ENCODE measurements at regions not wholly inside any gene's neighbourhood (a gene's known extent, or its start where the extent isn't known, plus 50 kb on each side); places are given as distances from the start of the nearest gene placed in this dataset.

DNA sequence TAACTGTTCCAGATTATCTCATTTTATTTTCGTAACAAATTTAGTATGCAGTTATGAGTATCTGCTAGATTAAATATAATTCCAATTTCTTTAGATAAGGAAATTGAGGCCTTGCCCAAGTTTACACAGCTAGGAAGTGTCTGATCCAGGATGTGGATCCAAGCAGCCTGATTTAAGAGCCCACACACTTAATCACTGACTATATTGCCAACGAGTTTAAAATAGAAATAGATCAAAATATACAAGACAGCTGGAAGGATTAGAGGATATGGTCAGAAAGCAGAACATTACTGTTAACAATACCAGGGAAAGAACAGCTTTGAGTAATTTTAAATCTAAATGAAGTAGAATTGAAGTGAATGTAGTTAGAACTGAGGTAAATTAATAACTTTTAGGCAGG is 215.2 kb downstream of the C3orf38 start:
- TF ChIP-seq, protein P1, sequence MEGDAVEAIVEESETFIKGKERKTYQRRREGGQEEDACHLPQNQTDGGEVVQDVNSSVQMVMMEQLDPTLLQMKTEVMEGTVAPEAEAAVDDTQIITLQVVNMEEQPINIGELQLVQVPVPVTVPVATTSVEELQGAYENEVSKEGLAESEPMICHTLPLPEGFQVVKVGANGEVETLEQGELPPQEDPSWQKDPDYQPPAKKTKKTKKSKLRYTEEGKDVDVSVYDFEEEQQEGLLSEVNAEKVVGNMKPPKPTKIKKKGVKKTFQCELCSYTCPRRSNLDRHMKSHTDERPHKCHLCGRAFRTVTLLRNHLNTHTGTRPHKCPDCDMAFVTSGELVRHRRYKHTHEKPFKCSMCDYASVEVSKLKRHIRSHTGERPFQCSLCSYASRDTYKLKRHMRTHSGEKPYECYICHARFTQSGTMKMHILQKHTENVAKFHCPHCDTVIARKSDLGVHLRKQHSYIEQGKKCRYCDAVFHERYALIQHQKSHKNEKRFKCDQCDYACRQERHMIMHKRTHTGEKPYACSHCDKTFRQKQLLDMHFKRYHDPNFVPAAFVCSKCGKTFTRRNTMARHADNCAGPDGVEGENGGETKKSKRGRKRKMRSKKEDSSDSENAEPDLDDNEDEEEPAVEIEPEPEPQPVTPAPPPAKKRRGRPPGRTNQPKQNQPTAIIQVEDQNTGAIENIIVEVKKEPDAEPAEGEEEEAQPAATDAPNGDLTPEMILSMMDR (IDR thresholded peaks at IDR 0.05): no peak
- H3K27me3 ChIP-seq: no peaks in the 10 kb centered on the region
- H3K9me3 ChIP-seq: peaks cover 0 to 44% (median 2%) of the 10 kb centered on the region in 11 donors
- 20 to 33% methylated on average over 2 of the region's 2 CpGs for WGBS, 2 donors
- no peaks in the 10 kb centered on the region for H3K36me3 ChIP-seq
- no peaks in the 10 kb centered on the region for H3K4me1 ChIP-seq
- no peak overlapping the region for H3K27ac ChIP-seq
- no peak overlapping the region for H3K4me3 ChIP-seq
- intact Hi-C loops (cut with DNase I): no loop called here
- ATAC-seq (peak in 1 of 8 donors; percentile 33), DNase-seq (no peak)

DNA sequence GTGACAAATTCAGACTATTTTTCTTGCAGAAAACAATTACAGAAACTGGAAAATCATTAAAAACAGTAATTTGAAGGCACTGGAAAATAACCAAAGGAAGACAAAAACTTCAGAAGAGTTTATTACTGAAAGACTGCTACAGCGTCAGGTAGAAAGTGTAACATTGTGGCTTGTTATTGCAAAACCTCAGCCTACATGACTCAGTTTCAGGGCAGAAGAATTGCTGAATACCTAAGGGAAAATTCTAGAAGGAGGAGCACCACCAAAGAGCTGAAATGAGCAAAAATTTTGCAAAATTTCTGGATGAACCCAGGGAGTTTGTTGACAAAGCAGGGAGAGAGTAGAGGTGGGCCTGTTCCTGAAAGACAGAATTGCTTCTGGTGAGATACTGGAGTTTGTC is 219.6 kb downstream of the C3orf38 start:
- Histone ChIP-seq H3K27ac (no peak overlapping the region), H3K27me3 (no peaks in the 10 kb centered on the region), H3K4me1 (no peaks in the 10 kb centered on the region), H3K4me3 (no peak overlapping the region), H3K9me3 (peaks cover 0 to 32% (median 9%) of the 10 kb centered on the region in 11 donors), H3K36me3 (no peaks in the 10 kb centered on the region)
- ATAC-seq (no peak), DNase-seq (no peak)
- TF ChIP-seq, protein P1 (IDR thresholded peaks at IDR 0.05): no peak
- 76 to 86% methylated on average over 1 of the region's 1 CpG for WGBS, 2 donors
- intact Hi-C loops (cut with DNase I): no loop called here

DNA sequence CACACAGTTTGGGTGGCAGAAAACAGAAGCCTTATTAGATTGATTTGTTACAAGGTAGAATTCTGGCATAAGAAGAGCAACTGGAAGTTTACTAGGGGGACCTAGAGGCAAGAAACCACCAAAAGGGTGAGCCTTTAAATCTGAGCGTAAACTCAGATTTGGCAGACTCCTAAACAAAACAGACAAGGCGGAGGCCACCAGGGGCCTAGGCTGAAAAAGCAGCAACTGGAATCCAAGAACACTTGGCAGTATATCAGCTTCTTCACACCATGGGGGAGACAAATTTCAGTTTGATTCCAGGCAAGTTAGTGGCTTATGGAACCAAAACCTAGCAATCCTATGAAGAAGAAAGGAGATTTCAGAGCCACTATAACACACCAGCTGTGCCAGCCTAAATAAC is 220.0 kb downstream of the C3orf38 start:
- no peaks in the 10 kb centered on the region for H3K36me3 ChIP-seq
- no peak overlapping the region for H3K4me3 ChIP-seq
- H3K27me3 ChIP-seq: no peaks in the 10 kb centered on the region
- WGBS, 2 donors: 70 to 78% methylated on average over 2 of the region's 2 CpGs
- DNase-seq (peak in 1 of 2 donors; percentile 4), ATAC-seq (no peak)
- intact Hi-C loops (cut with DNase I): no loop called here
- TF ChIP-seq, protein P1 (IDR thresholded peaks at IDR 0.05): no peak
- peaks cover 0 to 32% (median 9%) of the 10 kb centered on the region in 11 donors for H3K9me3 ChIP-seq
- no peak overlapping the region for H3K27ac ChIP-seq
- no peaks in the 10 kb centered on the region for H3K4me1 ChIP-seq

DNA sequence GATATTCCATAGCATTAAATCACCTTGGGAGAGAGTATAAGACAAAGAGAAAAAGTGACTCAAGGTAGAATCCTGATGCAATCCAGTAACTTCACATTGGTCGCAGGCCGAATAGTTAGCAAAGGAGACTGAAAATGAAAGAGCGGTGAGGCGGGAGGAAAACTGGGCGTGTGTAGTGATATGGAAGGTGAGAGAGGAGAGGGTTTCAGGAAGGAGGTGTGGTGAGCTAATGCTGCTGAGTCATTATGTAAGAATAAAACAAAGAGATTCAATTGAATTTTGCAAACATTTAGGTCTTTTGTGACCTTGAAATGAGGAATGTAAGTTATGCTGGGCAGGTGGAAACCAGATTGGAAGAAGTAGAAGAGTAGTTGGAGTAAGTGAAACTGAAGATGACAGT is 235.3 kb downstream of the C3orf38 start:
- TF ChIP-seq, protein P1 (IDR thresholded peaks at IDR 0.05): no peak

More for the DNA sequence above, 235.3 kb downstream of the C3orf38 start:
- no peaks in the 10 kb centered on the region for H3K27me3 ChIP-seq
- peaks cover 0 to 11% (median 0%) of the 10 kb centered on the region in 11 donors for H3K9me3 ChIP-seq
- no peak overlapping the region for H3K27ac ChIP-seq
- WGBS, 2 donors: 76 to 78% methylated on average over 5 of the region's 5 CpGs
- H3K36me3 ChIP-seq: no peaks in the 10 kb centered on the region
- ATAC-seq (no peak), DNase-seq (no peak)
- no peak overlapping the region for H3K4me3 ChIP-seq
- H3K4me1 ChIP-seq: no peaks in the 10 kb centered on the region
- intact Hi-C loops (cut with DNase I): no loop called here
